DND-41 (cell line): ENCODE measurements at regions not wholly inside any gene's neighbourhood (a gene's known extent, or its start where the extent isn't known, plus 50 kb on each side); places are given as distances from the start of the nearest gene placed in this dataset.

Experiments
- ATAC-seq: fragments of 200-7000 bp; cut with Tn5 transposase; 3 replicates; pipeline ENCODE4 v1.9.1; 2021; ENCODE audit warnings: low read depth; ENCODE audit not compliant: insufficient read depth
- DNase-seq: peaks from one replicate; pipeline ENCODE4 v3.0.0-alpha.2; 2020
- H2AFZ ChIP-seq: 2 replicates; pipeline ENCODE4 v1.6.0; 2012; ENCODE audit warnings: low read depth, low read length
- H3K27ac ChIP-seq: 2 replicates; pipeline ENCODE4 v1.5.1; 2012; ENCODE audit warnings: low read length, inconsistent platforms
- H3K27me3 ChIP-seq: fragments of 200-600 bp; sonication (generic); 2 replicates; pipeline ENCODE4 v1.6.0; 2012; ENCODE audit warnings: low read length, mild to moderate bottlenecking, inconsistent platforms; ENCODE audit not compliant: insufficient read depth, poor library complexity
- H3K36me3 ChIP-seq: 2 replicates; pipeline ENCODE4 v1.5.1; 2012; ENCODE audit warnings: low read length, inconsistent platforms; ENCODE audit not compliant: insufficient read depth
- H3K4me1 ChIP-seq: 2 replicates; pipeline ENCODE4 v1.5.1; 2012; ENCODE audit warnings: mild to moderate bottlenecking, low read length; ENCODE audit not compliant: insufficient read depth
- H3K4me2 ChIP-seq: 2 replicates; pipeline ENCODE4 v1.6.0; 2012; ENCODE audit warnings: mild to moderate bottlenecking, moderate library complexity, low read length, inconsistent platforms; ENCODE audit not compliant: insufficient read depth
- H3K4me3 ChIP-seq, 2 experiments: fragments of 200-600 bp in 1 of 2; shearing (Covaris generic) in 1 of 2; 2 replicates each; pipeline ENCODE4 v1.5.1; 2012 to 2016; ENCODE audit warnings: inconsistent platforms in 2 of 2, low read length in 2 of 2, mild to moderate bottlenecking in 2 of 2, low read depth in 1 of 2, moderate library complexity in 1 of 2
- H3K79me2 ChIP-seq: 2 replicates; pipeline ENCODE4 v1.6.0; 2012; ENCODE audit warnings: low read length, inconsistent platforms; ENCODE audit not compliant: insufficient read depth
- H3K9ac ChIP-seq: 2 replicates; pipeline ENCODE4 v1.6.0; 2012; ENCODE audit warnings: low read depth, mild to moderate bottlenecking, inconsistent platforms, low read length, moderate library complexity
- H3K9me3 ChIP-seq: 2 replicates; pipeline ENCODE4 v1.5.1; 2012; ENCODE audit warnings: low read length, moderate library complexity, mild to moderate bottlenecking, inconsistent platforms; ENCODE audit not compliant: insufficient read depth, severe bottlenecking
- H4K20me1 ChIP-seq: 2 replicates; pipeline ENCODE4 v1.6.0; 2012; ENCODE audit warnings: low read length; ENCODE audit not compliant: insufficient read depth
- CTCF ChIP-seq: IDR thresholded peaks from 2 replicates; pipeline ENCODE4 v1.5.1; 2012; ENCODE audit warnings: borderline replicate concordance, low read length, moderate library complexity, mild to moderate bottlenecking; ENCODE audit not compliant: poor library complexity, severe bottlenecking; ENCODE audit errors: extremely low read depth
- EZH2 ChIP-seq: IDR thresholded peaks from 3 replicates; pipeline ENCODE4 v1.6.1; 2012; ENCODE audit warnings: borderline replicate concordance, low read depth, mild to moderate bottlenecking, moderate library complexity, low read length, inconsistent platforms; ENCODE audit not compliant: severe bottlenecking

- no peaks in the 10 kb centered on the region for H3K36me3 ChIP-seq
- H3K4me1 ChIP-seq, result no peaks in the 10 kb centered on the region
- no peak for ATAC-seq
- no peak overlapping the region for H3K4me2 ChIP-seq
- H4K20me1 ChIP-seq, result no peaks in the 10 kb centered on the region
- no peak overlapping the region for H3K4me3 ChIP-seq
- no peaks in the 10 kb centered on the region for H3K9me3 ChIP-seq
- no peak overlapping the region for H3K9ac ChIP-seq
- no peaks in the 10 kb centered on the region for H3K27me3 ChIP-seq
- no peak for DNase-seq
- H3K27ac ChIP-seq, result no peak overlapping the region
- TF ChIP-seq CTCF, result no peak
- TF ChIP-seq EZH2, result no peak
- H2AFZ ChIP-seq, result no peak overlapping the region
- no peaks in the 10 kb centered on the region for H3K79me2 ChIP-seq
These were observed 760.6 kb upstream of the CHAC2 start for GRCh38 chr2:53006980-53007379.

- no peaks in the 10 kb centered on the region for H4K20me1 ChIP-seq
- H3K27me3 ChIP-seq, result no peaks in the 10 kb centered on the region
- no peak for TF ChIP-seq CTCF
- TF ChIP-seq EZH2, result no peak
- H3K4me1 ChIP-seq, result no peaks in the 10 kb centered on the region
- no peak overlapping the region for H3K27ac ChIP-seq
- H3K79me2 ChIP-seq, result no peaks in the 10 kb centered on the region
- no peak overlapping the region for H3K4me3 ChIP-seq
- H2AFZ ChIP-seq, result no peak overlapping the region
- H3K4me2 ChIP-seq, result no peak overlapping the region
- no peaks in the 10 kb centered on the region for H3K36me3 ChIP-seq
- H3K9ac ChIP-seq, result no peak overlapping the region
- DNase-seq (no peak), ATAC-seq (no peak)
- no peaks in the 10 kb centered on the region for H3K9me3 ChIP-seq
These were observed 763.2 kb upstream of the CHAC2 start for GRCh38 chr2:53004413-53004812.

GRCh38 chr2:52995424-52995823 lies 772.2 kb upstream of the CHAC2 start:
- Histone ChIP-seq H3K27me3 (no peaks in the 10 kb centered on the region), H3K9ac (no peak overlapping the region), H3K4me2 (no peak overlapping the region), H3K79me2 (no peaks in the 10 kb centered on the region), H3K9me3 (no peaks in the 10 kb centered on the region), H3K27ac (no peak overlapping the region), H4K20me1 (no peaks in the 10 kb centered on the region), H2AFZ (no peak overlapping the region), H3K4me3 (no peak overlapping the region), H3K4me1 (no peaks in the 10 kb centered on the region), H3K36me3 (no peaks in the 10 kb centered on the region)
- ATAC-seq (no peak), DNase-seq (no peak)
- TF ChIP-seq EZH2 (no peak), CTCF (no peak)
